Pulmonary artery endothelial cell (primary cell): ENCODE measurements at regions not wholly inside any gene's neighbourhood (a gene's known extent, or its start where the extent isn't known, plus 50 kb on each side); places are given as distances from the start of the nearest gene placed in this dataset.
"Not testable (repeated sequence)": the region's sequence is repeated elsewhere in the genome, so short reads cannot be mapped to it uniquely, and the experiment has no call there.

Experiments
- DNase-seq: peaks from one replicate; pipeline ENCODE4 v3.0.0-alpha.2; 2011; ENCODE audit warnings: low read depth, low spot score

DNA sequence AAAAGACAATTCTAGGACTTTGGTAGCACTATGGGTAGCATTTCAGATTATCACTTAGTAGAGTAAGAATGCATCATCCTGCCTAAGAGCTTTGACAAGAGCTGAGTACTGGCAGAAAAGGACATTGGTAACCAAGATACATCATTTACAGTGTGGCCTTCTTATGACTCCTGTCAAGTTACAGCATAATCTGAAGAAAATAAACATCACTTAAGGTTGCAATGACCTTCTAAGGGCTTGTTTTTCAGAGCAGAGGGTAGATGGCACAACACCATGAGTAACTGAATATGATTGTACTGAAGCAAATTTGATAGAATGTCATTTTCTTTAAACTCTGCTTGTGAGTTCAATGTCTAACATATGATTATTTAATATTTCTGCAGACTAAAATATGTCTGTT is 822.6 kb downstream of the TBC1D32 start:
- DNase-seq, result no peak

DNA sequence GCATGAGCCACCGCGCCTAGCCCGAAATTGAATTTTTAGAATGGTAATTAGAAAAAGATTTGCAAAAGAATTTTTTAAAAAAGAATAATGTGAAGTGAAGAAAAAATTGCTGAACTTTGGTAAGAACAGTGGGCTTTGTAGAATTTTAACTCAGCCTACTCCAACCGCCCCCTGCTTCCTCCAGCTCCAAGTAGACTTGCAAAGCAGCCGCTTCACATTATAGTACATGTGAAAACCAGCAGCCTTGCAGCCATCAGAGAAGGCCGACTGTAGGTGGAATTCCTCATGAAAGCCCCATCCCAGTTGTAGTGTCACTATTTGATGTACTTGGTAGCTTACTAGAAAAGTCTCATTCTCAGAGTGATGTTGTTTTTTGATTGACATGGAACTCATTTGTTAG is 835.6 kb downstream of the TBC1D32 start:
- no peak for DNase-seq

- DNase-seq, result no peak
Observed at GRCh38 chr6:120496661-120497060, 837.6 kb downstream of the TBC1D32 start.

DNA sequence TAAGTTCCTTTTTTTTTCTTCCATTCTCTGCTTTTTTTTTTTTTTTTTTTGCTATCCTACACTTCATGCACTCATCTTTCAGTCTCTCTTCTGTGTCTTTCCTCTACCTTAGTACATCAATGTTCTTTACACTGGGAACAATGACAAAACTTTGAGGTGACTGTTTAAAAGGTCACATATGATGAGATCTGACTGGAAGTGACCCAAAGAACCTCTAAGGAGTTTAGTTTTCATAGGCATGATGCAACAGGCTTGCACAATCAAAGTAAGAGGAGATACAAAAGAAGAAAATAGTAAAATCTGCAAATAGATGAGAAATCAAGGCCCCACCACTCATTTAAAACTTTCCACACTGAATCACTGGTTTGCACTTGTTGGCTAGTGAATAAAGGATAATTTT is 840.8 kb downstream of the TBC1D32 start:
- DNase-seq, result no peak

DNA sequence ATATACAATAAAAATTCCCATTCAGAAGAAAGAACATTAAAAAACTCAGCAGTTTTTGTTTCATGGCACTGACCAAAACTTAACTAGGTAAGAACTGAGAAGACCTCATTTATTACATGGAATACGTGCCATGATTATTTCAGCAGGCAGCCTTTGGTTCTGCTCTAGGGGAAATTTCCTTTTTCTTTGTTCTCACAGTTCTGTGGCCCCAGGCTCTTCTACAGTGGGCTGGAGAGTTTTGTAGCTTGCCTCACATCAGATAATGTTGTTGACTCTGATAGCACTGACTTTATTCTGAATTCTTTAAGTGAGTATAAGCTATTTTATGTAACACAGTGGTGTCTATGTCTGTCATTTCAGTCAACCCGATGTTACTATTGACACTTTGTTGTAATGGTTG is 844.3 kb downstream of the TBC1D32 start:
- DNase-seq, result no peak

- DNase-seq, result no peak
Observed at GRCh38 chr6:120484146-120484545, 850.1 kb downstream of the TBC1D32 start.

- DNase-seq, result no peak
Observed at GRCh38 chr6:120478650-120479049, 855.6 kb downstream of the TBC1D32 start.

DNA sequence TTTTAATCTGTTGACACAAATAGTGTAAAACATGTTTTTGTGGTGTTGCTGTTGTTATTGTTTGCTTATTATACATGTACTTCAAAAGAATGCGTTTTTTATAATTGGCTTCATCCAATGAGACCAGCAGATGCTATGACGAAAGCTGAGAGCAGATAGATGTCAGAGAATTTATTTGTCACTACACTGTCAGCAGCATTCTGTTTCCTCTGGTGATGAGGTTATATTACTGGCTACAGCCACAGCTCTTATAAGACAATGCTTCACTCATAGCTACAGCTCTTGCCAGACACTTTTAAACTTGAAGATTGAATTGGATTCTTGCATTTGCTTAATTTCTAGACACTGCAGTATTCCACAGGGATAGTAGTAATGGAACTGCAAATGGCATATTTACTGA is 860.5 kb downstream of the TBC1D32 start:
- DNase-seq, result no peak

DNA sequence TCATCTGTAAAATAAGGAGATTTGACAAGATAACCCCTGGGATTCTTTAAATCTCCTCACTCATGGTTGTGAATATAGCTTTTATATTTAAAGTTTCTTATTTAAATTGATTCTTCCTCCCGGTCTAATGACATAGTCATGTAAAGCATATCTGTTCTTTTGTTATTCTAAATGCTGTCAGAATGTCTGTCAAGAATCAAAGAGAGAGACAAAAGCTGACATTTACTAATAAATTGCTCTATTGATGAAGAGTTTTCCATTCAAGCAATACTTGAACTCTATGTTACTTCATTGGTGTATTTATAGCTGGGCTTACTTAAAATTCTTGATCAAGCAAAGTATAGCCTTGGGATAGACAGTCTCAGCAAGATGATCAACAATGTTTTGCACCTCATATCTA is 865.8 kb downstream of the TBC1D32 start:
- DNase-seq, result no peak

DNA sequence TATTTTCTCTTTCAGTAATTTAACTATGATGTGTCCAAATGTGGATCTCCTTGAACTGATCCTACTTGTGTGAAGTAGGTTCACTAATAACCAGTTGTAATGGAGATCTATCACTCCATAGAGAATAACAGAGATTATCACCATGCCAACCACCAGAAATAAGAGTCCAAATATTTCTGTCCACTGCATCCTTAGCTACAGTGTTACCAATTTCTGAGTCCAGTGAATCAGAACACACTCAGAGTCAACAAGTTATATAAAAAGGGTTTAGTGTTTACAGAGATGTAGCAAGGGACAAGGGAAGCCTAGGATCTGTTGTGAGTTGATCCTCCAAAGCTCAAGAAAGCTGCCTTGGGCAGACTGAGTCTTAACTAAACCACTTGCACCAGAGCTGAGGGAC is 882.8 kb downstream of the TBC1D32 start:
- DNase-seq, result no peak

DNA sequence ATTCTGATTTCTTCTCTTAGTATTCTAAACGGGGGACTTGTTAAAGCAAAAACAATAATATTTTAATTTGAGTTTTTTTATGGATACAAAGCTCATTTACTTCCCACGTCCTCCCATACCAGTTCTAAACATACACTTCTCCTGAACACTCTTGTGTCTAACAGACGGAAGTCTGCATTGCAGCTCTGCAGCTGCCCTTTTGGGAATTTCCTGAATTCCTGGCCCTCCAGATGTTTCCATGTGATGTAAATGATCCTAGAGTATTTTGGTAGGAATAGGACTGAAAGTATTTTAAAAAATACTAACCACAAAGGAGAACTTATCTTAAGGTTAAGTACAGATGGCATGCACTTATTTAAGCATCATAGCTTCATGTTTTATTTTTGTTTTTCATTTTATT is 886.7 kb downstream of the TBC1D32 start:
- DNase-seq, result no peak

- not testable (repeated sequence) for DNase-seq
Observed at GRCh38 chr6:120432840-120433239, 901.4 kb downstream of the TBC1D32 start.

GRCh38 chr6:120431841-120432240 is 902.4 kb downstream of the TBC1D32 start:
- DNase-seq, result no peak

- DNase-seq, result no peak
Observed at GRCh38 chr6:120411394-120411793, 922.9 kb downstream of the TBC1D32 start.

- no peak for DNase-seq
Observed at GRCh38 chr6:120410586-120410985, 923.7 kb downstream of the TBC1D32 start.

- DNase-seq, result no peak
Observed at GRCh38 chr6:120407696-120408095, 926.6 kb downstream of the TBC1D32 start.

DNA sequence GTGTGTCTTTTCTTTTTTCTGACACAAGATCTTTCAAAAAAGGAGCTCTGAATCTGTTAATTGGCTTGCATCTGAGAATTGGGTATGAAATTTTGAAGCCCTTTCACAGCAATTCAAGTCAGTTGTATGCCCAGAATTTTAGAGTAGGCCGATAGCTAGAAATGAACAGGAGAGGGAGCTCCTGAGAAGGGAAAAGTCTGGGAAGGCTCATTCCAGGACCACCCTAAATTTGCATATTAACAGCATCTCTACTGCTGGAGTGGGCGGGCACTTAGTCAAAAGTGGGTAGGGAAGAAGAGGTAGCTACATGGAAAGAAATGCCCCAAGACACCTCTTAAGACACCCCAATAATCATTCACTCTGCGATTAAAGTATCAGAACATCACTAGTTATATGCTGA is 928.3 kb downstream of the TBC1D32 start:
- DNase-seq, result no peak

GRCh38 chr6:120395784-120396183 is 938.5 kb downstream of the TBC1D32 start:
- no peak for DNase-seq

DNA sequence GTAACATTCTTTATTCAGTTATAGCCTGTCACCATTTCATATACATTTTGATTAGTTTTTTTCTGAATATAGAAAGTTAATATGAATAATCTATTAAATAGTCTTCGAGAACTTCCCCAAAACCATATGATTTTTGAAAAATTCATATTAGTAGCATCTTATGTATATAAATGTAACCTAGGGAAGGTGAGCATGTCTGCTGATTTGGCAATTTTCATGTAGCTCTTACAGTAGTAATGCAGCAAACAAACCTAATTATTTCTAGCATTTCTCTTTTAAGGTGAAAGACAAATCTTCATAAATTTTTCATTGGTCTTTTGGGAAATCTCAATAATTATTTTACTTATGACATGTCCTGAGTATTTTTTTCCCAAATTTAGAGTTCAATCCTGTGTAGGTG is 939.0 kb downstream of the TBC1D32 start:
- no peak for DNase-seq

- no peak for DNase-seq
Observed at GRCh38 chr6:120392941-120393340, 941.3 kb downstream of the TBC1D32 start.

GRCh38 chr6:120384671-120385070 is 949.6 kb downstream of the TBC1D32 start:
- no peak for DNase-seq

DNA sequence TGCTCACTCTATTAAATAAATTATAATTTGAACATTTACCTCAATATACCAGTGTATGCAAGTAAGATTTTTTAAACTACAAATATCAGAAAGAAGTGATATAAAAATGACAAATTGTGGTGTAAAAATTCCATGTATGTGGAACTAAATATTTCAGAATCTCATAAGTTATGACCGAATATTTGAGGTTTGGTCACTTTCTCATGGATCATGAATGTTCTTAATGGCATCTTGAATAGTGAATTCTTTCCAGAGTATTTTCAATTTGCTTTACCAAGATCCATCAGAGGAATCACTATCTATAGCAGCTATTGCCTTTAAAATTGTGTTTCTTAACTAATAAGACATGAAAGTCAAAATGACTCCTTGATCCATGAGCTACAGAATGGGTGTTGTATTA is 950.6 kb downstream of the TBC1D32 start:
- no peak for DNase-seq

- DNase-seq, result no peak
Observed at GRCh38 chr6:120378582-120379220, 955.6 kb downstream of the TBC1D32 start.

DNA sequence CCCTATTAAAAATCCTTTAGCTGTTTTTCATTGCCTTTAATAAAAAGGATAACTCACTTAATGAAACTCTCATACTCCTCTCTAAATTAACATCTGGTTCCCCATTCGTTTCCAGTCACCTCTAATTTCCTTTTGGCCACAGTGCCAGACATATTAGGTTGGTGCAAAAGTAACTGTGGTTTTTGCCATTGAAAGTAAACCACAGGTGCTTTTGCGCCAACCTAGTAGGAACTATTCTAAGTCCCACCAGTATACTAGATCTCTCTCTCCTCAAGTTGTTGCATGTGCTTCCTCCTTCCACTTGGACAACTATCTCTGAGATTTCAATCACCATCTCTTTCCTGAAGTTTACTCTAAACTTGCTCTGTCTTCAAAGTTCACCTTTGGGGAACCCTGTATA is 961.1 kb downstream of the TBC1D32 start:
- no peak for DNase-seq
